ENCODE measurements at regions not wholly inside any gene's neighbourhood (a gene's known extent, or its start where the extent isn't known, plus 50 kb on each side); places are given as distances from the start of the nearest gene placed in this dataset.
"Not testable (repeated sequence)": the region's sequence is repeated elsewhere in the genome, so short reads cannot be mapped to it uniquely, and the experiment has no call there.

DNA sequence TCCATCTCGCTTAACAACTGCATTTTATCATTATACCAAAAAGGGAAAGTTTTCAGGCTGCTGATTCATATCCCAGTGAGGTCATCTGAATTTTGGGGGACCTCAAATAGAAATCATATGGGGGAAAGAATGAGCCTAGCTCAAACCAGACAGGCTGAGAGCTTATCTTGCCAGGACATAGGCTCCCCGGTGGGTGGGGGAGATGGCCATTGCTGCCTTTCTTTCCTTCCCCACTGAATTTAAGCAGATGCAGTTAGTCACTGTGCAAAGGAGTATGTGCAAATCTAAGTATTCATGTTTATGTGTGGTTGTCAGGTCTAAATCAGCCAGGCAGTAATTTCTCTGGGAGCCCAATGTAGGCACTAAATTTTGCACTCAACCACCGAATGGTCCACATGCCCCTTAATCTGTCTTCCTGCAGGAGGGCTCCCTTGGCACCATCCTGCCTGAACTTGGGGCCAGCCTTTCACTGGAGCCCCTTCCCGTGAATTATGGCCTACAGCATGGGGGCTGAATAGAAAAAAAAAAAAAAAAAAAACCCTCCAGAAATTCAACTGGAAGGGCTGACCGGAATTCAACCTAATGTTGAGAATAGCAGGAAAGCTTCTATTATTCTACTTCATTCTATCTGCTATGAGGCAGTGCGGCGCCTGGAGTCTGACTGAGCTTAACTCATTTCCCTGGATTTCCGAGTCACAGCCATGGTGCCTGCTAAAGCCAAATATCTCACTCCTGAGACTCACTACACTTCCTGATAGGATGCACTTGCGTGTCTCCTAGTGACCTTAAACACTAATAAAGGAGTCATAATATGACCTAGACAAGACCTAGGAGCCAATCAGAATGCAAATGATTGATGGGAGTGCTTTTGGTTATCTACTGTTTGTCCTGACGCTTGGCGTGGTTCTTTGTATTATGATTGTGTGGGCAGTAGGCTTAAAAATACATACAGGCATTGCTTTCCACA lies 161.5 kb upstream of the HEY2 start:
- peak; percentile 6 for DNase-seq (ENCODE audit: low read depth)

GRCh38 chr6:125591796-125592195 lies 157.6 kb upstream of the HEY2 start:
- DNase-seq (ENCODE audit: low read depth) = not testable (repeated sequence)

DNA sequence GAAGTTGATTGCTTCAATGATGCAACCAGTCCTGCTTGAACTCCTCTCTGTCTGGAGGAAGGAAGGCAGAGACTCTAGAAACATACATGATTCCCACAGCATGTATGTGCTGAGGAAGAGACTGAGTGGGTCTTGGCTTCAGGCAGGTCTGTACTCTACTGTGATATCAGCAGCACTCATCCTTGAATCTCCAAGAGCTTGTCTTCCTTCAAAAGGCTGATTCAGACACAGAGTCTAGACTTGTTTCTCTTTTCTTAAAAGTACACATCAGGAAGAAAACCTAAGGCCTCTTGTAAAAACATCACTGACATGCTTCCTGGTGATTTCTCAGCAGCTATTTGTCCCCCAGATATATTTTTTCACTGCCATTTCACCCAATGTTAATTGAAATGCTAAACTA lies 155.7 kb upstream of the HEY2 start:
- DNase-seq (ENCODE audit: low read depth) = no peak

DNA sequence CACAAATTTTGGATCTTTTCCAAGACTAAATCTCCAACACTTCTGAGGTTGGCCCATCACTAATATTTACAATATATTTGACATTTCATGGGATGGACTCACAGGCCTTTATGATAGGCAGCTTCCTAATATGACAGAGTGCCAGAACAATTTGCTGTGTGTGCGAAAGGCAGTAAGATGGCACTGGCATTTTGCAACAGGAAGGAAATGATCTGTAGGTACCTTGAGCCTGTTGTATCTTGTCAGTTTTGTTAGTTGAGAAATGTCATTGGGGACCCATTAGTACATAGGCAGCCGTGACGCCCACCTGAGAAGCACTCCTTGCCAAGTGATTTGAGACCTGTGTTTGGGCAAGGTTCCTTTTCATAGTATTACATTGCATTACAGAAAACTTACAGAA lies 153.4 kb upstream of the HEY2 start:
- DNase-seq (ENCODE audit: low read depth) = no peak

DNA sequence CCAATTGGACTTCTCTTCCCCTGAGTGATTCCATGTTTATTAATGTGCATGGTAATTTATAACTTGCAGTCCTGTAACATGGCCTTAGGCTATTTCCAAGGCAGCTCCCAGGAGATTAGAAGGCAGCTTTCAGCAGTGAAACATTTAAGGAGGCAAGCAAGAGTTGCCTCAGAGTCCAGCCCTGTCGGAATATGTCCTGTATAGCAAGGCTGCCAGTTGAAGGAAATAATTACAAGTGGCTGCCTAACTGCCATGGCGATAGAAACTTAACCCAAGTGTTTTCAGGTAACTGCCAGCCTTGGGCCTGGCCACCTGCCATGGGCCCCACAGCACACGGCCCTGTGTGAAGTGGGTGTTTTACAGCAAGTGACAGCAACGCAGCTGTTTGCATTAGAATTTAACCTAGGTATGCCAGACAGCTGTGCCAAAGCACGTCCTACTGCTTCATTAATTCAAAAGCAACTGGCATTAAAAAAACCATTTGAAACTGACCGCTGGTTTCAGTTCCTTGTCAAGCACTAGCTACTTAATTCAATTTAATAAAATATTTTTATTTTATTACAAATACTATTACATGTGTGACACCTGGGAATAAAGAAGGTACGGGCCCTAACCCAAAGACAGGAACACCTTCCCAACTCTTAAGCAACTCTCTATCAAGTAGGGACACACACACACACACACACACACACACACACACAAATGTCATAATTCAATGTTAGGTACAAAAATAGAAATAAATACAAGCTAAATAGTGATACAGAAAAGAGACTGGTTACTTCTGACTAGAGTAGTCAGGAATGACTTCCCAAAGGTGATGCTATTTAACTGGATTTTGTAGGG lies 151.8 kb upstream of the HEY2 start:
- DNase-seq (ENCODE audit: low read depth) = no peak

GRCh38 chr6:125598422-125598821 lies 151.0 kb upstream of the HEY2 start:
- DNase-seq (ENCODE audit: low read depth) = peak; percentile 76

GRCh38 chr6:125604257-125604656 lies 145.2 kb upstream of the HEY2 start:
- DNase-seq (ENCODE audit: low read depth) = no peak

DNA sequence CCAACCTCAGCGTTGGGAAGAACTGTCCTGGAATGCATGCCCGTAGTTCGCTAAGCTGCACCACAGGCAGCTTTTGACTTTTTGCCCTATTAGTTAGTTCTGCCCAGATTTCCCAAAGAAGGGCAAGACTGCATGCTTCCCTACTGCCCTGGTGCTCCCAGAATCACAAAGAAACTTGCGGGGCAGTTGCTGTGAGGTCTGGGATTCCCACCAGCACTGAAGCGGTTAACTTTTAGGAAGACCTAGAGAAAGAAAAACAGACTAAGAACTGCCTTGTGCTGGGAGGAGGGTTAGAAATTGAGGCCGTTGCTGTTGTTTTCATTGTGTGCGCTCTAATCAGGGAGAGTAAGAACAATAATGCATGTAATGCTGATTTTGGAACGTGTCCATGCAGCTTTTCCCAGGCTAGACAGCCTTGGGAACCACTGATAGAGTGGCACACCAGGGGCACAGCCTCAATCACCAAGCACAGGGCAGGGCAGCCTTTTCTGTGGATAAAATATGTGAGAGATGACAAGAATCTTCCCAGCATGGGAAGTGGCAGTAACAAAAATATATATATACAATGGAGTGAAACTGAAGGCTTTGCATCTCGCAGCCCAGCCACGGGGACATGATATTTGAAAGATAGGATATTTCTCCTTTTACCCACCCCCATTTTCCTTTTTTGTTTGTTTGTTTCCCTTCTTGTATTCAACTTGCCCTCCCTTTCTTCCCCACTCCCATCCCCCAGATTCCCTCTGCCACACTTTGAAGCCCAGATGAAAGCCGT lies 137.7 kb upstream of the HEY2 start:
- no peak for DNase-seq (ENCODE audit: low read depth)

GRCh38 chr6:125612345-125612846 lies 137.0 kb upstream of the HEY2 start:
- no peak for DNase-seq (ENCODE audit: low read depth)

GRCh38 chr6:125618629-125619028 lies 130.8 kb upstream of the HEY2 start:
- no peak for DNase-seq (ENCODE audit: low read depth)

DNA sequence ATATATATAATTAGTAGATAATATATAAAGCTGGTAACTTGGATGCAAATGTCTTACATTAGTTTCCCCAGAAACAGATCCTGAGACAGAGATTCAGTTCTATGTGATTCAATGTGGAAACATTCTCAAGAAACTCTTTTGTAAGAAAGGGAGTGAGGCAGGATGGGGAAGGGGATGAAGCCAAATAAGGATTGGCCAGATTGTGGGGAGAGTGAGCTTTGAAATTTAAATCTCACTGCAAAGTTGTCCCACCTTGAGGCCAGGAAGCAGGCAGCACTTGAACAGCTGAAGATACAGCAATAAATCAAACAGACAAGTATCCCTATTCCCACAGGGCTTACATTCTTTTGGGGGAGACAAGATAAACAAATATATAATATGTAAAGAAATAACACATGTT lies 126.3 kb upstream of the HEY2 start:
- no peak for DNase-seq (ENCODE audit: low read depth)

- no peak for DNase-seq (ENCODE audit: low read depth)
Observed at GRCh38 chr6:125631165-125631564, 118.3 kb upstream of the HEY2 start.

DNA sequence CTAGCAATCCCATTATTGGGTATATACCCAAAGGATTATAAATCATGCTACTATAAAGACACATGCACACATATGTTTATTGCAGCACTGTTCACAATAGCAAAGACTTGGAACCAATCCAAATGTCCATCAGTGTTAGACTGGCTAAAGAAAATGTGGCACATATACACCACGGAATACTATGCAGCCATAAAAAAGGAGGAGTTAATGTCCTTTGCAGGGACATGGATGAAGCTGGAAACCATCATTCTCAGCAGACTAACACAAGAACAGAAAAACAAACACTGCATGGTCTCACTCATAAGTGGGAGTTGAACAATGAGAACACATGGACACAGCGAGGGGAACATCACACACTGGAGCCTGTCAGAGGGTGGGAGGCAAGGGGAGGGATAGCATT lies 113.4 kb upstream of the HEY2 start:
- DNase-seq (ENCODE audit: low read depth) = not testable (repeated sequence)

DNA sequence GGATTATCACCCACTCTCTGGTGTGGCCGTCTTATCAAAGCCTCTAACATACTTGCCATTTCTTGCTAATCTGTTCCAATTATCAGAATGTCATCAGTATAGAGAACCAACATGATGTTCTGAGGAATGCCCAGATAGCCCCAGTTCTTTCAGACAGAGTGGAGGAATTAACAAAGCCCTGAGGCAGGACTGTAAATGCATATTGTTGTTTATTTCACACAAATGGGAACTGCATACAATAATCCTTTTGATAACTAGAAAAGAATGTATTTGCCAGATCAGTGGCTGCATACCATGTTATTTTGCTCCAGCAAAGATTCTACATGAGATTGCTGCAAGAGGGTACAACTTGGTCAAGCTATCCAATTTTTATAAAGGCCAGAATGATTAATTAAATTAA lies 112.8 kb upstream of the HEY2 start:
- DNase-seq (ENCODE audit: low read depth) = no peak

- DNase-seq (ENCODE audit: low read depth) = no peak
Observed at GRCh38 chr6:125637207-125637606, 112.2 kb upstream of the HEY2 start.

GRCh38 chr6:125639466-125640020 lies 109.9 kb upstream of the HEY2 start:
- peak; percentile 23 for DNase-seq (ENCODE audit: low read depth)

DNA sequence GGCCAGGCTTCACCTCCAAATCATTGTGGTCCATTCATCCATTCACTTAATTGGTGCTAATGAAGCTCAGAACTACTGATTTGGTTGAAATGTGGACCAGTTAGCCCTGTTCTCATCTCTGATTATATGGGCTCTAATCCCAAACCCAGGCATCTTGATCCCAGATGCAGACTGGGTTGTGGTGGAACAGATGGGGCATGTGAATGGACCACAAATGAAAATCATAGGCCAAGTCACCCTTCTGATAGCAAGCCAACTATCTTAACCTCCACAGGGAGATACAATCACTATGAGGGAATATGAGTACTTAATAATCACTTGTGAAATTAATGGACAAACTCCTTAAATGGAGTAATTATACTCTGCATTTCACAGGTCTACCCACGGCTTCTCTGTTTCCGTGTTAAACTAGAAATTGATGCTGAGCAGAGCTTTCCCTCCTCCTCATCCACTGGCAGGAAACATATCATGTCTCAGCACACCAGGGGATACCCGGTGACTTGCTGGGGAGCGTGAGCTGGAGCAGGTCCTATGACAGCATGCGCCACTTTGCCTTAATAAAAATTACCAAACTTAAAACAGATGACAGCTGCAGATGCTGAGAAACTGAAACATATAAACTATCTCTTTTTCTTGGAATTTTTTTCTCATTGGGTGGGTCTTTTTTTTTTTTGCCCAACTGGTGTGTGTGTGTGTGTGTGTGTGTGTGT lies 108.8 kb upstream of the HEY2 start:
- DNase-seq (ENCODE audit: low read depth) = no peak

GRCh38 chr6:125643967-125644661 lies 105.3 kb upstream of the HEY2 start:
- DNase-seq (ENCODE audit: low read depth) = not testable (repeated sequence)

- DNase-seq (ENCODE audit: low read depth) = no peak
Observed at GRCh38 chr6:125647391-125647790, 102.0 kb upstream of the HEY2 start.

- DNase-seq (ENCODE audit: low read depth) = not testable (repeated sequence)
Observed at GRCh38 chr6:125653752-125654151, 95.7 kb upstream of the HEY2 start.

Data from HT1080 (cell line).